ENCODE measurements at regions not wholly inside any gene's neighbourhood (a gene's known extent, or its start where the extent isn't known, plus 50 kb on each side); places are given as distances from the start of the nearest gene placed in this dataset.

GRCh38 chr4:64747919-64748715 is 338.9 kb upstream of the TECRL start:
- TF ChIP-seq POLR2AphosphoS5 (IDR thresholded peaks at IDR 0.05; ENCODE audit: insufficient read depth in 1 of 2, low read depth in 1 of 2) (no peak), CTCF (IDR thresholded peaks at IDR 0.05) (no peak)

Data from vagina (tissue), 2 donors.